Mesenteric fat pad (tissue), 1 donor: ENCODE measurements at regions not wholly inside any gene's neighbourhood (a gene's known extent, or its start where the extent isn't known, plus 50 kb on each side); places are given as distances from the start of the nearest gene placed in this dataset.
"Not testable (repeated sequence)": the region's sequence is repeated elsewhere in the genome, so short reads cannot be mapped to it uniquely, and the experiment has no call there.

Experiments used
- DNase-seq: peaks from one replicate; pipeline ENCODE4 v3.0.0-alpha.2; 2020; ENCODE audit warnings: low spot score
- donor health status: DM: yes; HTN: yes; CAD: no.

DNA sequence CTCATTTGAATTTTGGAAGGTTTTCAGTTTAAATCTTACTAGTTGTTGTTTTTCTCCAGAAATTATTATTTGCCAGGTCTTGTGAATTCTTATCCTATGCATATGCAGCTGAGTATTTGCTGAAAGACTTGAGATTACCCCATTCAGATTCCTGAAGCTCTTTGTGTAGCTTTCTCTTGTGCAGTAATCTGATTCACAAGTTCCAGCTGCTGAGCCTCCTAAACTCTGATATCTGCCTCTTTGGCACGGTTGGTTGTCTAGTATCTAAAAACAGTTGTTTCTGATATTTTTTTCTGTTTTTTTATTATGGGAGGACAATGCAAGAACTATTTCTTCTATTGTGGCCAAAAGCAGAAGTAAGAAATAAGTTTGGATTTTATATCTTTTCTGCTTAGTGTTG lies 863.9 kb upstream of the MANEA start:
- no peak for DNase-seq

- no peak for DNase-seq
These were observed 878.6 kb upstream of the MANEA start for GRCh38 chr6:94698773-94699172.

GRCh38 chr6:94687255-94687654 lies 890.1 kb upstream of the MANEA start:
- DNase-seq, result not testable (repeated sequence)

GRCh38 chr6:94683409-94683808 lies 893.9 kb upstream of the MANEA start:
- DNase-seq, result no peak

DNA sequence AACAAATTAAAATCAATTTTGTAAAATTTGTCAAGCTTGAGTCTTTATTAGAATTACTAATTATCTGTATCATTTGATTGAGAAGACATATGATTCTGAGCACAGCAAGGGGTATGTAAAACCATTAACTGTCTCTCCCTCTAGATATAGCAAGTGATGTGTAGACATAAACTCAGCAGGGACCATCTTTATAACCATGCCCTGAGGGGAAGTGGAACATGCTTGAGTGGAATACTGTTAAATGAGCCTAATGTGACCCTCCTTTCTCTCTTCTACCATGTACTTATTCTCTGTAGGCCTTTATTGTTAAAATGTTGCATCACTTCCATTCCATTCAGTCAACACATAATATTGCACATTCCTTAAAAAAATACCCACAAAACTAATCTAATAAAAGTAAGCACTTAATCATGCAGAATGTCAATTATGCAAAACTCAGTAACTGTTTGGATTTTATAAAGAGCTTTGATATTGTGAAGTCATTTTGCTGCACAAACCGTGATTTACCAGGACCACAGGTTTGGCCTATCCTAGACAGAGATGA lies 896.6 kb upstream of the MANEA start:
- DNase-seq, result no peak

GRCh38 chr6:94673251-94673650 lies 904.1 kb upstream of the MANEA start:
- DNase-seq, result no peak

- DNase-seq, result no peak
These were observed 907.3 kb upstream of the MANEA start for GRCh38 chr6:94670017-94670416.

- no peak for DNase-seq
These were observed 908.5 kb upstream of the MANEA start for GRCh38 chr6:94668876-94669275.

- no peak for DNase-seq
These were observed 918.4 kb upstream of the MANEA start for GRCh38 chr6:94658929-94659328.

- DNase-seq, result no peak
These were observed 926.1 kb upstream of the MANEA start for GRCh38 chr6:94651239-94651638.

- no peak for DNase-seq
These were observed 932.1 kb upstream of the MANEA start for GRCh38 chr6:94645191-94645590.

DNA sequence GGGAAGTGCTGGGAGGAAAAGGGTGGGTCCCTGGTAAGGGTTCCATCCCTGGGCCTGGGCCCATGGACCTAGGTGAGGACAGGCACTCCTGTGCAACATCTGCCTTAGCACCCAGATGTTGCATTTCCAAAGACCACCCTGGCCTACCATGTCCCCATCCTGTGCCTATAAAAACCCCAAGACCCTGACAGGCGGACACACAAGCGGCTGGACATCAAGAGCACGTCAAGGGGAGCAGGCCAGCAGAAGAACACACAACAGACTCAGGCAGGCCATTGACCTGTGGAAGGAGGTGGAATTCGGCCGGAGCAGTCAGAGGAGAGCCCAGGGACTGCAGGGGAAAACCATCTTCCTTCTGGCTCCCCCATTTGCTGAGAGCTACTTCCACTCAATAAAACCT lies 937.8 kb upstream of the MANEA start:
- DNase-seq, result no peak

GRCh38 chr6:94636780-94637385 lies 940.5 kb upstream of the MANEA start:
- DNase-seq, result no peak

- DNase-seq, result no peak
These were observed 953.7 kb upstream of the MANEA start for GRCh38 chr6:94623586-94623985.

DNA sequence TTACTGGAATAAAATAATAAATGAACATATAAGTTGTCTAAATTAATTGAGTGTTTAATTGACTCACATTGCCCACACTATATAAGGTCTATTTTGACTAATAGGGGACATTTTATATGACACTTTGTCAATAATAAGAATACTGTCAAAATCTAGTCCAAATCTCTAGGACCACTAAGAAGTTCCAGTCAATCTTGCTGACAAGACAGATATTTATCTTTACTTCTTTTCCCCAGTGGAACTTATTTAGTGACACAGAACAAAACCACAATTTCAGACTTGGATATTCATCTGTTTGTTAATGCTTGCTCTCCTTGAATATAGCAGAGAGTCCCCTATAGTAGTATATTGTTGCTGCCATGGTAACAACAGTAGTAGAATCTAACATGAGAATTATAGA lies 954.6 kb upstream of the MANEA start:
- DNase-seq, result no peak

GRCh38 chr6:94600636-94601035 lies 976.7 kb upstream of the MANEA start:
- DNase-seq, result no peak

DNA sequence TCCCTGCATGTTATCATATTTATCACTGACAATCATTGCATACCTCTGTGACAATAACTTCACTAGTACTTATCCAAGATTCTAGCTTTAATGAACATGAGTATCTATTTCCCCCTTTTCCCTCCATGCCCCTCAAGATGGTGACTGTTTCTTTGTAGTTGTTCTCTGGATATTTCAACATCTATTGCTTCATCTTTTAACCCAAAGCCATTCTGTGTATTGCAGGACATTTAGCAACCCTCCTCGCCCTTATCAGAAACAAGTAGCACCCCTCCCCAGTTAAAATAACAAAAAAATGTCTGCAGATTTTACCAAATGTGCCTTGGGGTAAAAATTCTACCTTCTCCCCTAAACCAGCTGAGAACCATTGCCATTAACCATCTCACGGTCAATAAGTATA lies 979.8 kb upstream of the MANEA start:
- DNase-seq, result no peak

DNA sequence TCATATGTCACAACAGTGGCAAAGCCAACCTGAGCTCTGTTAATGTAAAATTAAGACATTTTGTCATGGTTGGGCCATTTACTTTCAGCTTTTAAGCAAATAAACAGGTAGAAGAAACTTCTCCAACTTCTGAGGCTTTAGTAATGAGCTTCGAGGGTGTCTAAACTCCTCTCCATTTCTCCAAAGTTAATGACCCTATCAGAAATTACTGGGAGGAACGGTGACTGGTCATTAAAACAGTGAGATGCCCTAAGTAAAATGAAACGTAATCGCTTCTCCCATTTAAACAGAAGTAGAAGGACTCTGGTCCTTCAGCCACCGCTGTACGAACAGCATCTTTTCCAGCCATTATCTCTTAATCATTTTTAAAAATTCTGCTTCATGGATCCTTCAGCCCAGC lies 986.9 kb upstream of the MANEA start:
- no peak for DNase-seq

- no peak for DNase-seq
These were observed 989.0 kb upstream of the MANEA start for GRCh38 chr6:94588301-94588700.

- no peak for DNase-seq
These were observed 993.1 kb upstream of the MANEA start for GRCh38 chr6:94584211-94584610.

- no peak for DNase-seq
These were observed 1006.8 kb upstream of the MANEA start for GRCh38 chr6:94570581-94570980.

- no peak for DNase-seq
These were observed 1014.5 kb upstream of the MANEA start for GRCh38 chr6:94562846-94563245.

GRCh38 chr6:94559829-94560537 lies 1017.4 kb upstream of the MANEA start:
- DNase-seq, result no peak
